Middle frontal gyrus (tissue), 1 donor: ENCODE measurements at regions not wholly inside any gene's neighbourhood (a gene's known extent, or its start where the extent isn't known, plus 50 kb on each side); places are given as distances from the start of the nearest gene placed in this dataset.

Experiments used
- DNase-seq: peaks from one replicate; pipeline ENCODE4 v3.0.0-alpha.2; 2015; ENCODE audit warnings: low spot score; ENCODE audit errors: extremely low spot score

DNA sequence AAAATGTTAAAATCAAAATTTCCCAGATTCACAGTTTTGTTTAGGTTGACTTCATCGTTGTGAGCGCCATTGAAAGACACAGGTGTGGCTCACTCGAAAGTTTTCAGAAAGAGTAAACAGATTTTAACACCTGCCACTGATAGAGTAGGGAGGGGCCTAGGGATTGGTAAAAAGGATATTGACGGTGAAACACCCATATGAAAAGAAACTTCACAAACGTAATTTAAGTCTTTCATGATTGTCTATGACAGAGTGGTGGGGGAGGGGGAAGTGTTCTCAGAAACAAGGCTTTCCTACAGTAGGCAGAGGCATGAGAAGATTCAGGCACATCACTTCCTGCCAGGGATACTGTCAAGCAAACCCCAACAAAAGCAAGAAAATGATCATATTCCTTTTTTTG is 101.4 kb downstream of the PERP start:
- no peak for DNase-seq

DNA sequence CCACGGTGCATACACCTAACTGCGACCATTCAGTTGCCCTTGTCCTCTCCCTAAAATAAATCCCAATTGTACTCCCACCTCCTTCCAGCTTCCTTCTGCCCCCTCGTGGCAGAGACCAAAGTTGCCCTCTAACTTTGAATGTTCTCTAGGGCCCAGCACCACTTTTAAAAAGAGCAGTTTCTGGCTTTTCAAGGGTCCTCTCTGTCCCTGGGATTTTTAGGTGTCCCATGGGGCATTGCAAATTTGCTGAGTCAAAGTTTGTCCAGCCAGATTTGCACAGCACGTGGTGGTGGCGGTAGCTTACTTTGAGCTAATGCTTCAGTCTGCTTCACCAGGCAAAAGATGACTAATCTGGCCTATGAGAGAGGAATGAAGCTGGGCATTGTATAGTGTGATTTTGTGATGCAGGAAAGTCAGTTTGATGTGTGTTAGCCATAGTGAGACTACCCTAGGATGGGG is 100.2 kb downstream of the PERP start:
- DNase-seq: no peak

DNA sequence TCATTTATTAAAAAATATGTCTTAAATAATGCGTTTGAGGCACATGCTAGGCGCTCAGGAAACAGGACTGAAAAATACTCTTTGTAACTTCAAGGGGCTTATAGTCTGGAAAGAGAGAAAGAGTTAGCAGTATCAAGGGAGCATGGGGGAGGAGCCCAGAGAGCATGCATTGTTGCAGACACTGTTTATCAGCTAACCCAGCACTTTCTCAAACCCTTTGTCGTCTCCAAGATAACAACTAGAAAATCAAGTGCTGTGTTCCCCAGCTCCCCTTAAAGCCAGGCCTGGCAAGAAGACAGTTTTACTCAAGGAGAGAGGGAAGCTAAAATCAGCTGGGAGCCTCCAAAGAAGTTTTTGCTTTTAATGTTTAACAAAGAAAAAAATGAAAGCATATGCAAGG is 98.4 kb downstream of the PERP start:
- DNase-seq: no peak

DNA sequence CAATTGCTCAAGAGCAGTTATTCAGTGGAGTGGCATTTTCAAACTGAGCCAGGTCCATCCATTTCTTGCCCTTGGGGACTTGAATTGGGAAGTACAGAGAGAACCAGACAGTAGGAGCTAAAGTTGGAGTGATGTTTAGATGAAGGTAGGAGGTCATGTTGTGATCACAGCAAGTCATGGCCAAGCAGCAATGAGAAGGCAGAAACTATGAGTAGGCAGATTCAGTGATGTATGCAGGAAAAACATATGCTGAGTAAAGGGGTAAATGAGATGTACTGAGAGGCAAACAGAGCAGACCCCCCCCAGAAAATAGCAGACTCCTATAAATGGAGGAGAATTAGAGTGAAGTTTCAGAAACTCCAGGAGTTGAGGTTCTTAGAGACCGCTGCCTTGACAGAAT is 95.8 kb downstream of the PERP start:
- DNase-seq: no peak

DNA sequence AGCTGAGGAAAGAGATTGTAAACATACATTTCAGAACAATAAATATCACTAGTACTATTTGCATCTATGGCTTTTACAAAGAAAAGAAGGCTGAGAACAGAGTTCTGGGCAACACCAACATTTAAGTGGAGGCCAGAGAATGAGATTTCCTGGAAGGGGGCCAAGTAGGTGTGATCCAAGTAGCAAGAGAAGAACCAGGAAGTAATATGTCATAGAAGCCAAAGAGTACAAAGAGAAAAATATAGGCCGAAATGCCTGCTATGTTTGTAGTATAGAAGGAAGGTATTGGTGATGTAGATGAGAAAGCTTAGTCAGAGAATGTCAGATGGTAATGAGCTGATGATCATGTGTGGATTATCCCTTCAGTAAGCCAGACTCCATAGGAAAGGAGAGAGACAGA is 94.5 kb downstream of the PERP start:
- no peak for DNase-seq

DNA sequence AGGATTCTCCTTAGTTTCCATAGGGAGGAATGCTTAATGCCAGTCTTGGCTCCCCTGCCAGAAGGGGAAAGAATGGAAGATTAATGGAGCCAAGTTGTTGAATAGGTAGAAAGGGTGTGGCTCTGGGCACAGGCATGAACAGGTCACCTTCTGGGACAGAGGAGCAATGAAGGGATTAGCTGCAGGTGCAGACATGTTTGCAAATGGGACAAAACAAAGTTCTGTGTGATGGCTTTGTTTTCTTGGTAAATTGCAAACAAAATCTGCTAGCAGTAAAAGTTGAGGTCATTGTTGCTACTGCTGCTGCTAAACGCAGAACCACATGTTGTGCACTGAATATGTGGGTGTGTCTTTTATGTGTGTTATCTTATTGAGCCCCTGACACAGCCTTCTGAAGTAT is 93.3 kb downstream of the PERP start:
- DNase-seq: no peak

DNA sequence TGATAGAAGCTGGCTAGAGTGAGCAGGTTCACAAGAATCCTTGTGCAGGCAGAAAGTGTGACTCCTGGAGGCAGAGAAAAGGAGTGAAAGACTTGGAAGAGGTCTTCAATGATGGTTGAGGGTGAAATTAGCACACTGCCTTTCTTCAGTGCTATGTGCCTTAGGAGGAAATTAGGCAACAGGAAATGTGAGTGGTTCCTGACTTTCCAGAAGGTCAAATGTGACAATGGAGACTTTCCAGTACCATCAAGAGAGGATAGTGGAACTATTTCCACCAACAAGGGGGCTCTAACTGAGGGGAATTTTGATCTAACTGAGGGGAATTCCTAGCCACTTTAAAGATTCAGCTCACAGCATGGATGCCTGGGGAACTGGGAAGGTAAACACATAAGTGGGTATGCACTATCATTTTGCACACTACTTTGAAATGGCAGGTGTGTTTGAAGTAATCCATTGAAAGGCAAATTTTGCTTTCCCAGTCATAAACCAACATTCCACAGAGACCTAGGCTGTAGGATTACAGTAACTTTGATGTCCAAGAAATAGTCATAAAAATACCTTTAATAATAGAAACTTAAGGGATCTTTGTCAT is 90.0 kb downstream of the PERP start:
- no peak for DNase-seq

DNA sequence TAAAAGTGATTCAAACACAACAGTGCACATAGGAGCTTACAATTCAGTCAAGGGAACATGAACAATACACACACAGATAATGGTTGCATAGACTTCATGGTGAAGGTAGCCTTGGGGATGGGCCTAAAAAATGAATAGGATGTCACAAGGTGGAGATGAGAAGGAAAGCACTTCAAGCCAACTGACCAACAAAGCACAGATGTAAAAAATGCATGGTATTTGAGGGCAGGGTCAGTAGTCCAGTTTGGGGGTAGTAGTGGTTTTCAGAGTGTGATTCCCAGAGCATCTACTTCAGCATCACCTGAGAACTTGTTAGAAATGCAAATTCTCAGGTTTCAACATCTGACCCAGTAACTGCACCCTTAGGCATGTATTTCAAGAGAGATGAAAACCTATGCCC is 88.9 kb downstream of the PERP start:
- DNase-seq: no peak

DNA sequence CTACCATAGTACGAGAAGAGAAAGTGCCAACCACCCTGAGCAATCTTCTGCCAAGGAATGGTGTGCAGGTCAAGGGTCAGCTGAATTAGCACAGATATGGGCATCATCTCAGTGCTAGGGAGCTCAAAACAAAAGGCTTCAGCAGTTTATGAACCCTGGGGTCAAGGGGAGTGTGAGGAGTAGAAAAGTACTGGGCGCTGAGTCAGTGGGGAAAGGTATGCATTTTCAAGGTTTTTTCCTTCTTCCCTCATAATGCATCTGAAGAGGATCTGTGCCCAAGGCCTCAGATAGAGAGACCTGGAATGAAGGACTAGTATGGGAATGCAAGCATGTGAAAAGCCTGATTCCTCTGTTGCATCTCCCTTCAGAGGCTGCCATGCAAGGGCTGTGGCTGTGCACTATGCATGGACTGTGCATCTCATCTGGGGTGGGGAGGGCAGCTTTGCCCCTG is 81.7 kb downstream of the PERP start:
- DNase-seq: no peak

DNA sequence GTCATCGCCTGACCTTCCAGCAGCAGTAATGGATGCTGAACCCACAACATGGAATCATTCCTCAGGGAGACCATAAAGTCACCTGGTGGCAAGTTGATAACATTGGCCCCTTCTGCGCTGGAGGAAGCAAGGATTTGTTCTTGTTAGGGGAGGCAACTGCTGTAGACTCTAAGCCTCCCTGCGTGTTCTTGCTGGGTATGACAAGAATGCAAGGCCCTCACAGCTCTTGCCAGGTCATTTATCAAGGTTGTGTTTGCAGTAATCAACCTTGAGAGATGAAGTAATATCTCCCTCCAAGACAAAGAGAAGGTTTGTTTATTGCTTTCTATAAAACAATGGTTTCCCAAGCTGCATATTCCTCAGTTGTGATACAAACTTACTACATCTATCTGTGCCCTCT is 80.9 kb downstream of the PERP start:
- DNase-seq: no peak

DNA sequence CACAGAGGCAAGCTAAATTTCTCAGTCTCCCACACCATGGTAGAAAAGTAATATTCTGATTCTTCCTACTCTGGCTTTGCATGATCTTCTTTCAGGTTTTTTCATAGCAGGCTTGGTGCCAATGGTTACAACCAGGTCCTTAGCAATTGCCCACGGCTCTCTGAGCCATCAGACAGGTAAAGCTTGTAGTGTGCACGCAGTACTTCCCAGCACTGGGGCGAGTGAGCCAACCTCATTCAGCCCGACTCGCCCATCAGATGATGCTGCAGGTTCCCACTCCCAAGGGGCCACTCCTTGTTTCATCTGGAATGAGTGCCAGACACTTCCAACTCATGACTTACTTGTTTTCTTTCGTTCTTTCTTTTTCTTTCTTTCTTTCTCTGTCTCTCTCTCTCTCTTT is 78.3 kb downstream of the PERP start:
- DNase-seq: no peak

DNA sequence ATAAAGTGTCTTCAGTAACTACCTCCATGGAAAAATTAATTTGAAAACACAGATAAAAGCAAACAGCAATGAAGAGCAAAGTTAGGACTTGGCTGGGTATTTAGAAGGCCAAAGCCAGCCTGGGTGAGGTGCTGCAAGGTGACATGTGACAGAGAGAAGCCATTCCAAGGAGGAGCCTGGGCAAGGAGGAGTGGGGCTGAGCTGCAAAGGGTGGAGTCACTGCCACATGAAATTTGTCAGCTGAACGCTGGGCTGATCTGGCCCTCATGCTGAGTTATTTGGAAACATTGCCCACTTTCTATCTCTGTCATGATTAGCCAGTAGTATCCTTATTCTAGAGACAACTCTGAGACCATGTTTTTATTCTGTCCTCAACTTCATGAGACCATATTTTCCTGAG is 76.3 kb downstream of the PERP start:
- DNase-seq: no peak

DNA sequence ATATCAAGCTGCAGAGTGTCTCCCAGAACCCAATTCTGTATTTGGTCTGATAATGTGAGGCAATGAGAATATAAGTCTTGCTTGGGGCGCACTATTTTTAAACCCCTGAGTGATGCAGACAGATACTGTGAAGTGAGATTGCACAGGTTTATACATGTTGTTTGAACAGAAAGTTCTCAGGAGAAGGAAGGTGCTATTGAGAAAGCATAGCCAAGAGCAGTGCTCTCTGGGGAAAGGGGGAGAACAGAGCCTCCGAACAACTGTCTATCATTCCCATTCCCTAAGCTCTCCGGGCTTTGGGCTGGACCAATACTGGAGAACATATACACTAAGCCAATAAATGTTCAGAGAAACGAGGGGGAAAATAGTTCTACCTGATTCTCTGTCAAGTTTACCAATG is 75.8 kb downstream of the PERP start:
- DNase-seq: no peak

DNA sequence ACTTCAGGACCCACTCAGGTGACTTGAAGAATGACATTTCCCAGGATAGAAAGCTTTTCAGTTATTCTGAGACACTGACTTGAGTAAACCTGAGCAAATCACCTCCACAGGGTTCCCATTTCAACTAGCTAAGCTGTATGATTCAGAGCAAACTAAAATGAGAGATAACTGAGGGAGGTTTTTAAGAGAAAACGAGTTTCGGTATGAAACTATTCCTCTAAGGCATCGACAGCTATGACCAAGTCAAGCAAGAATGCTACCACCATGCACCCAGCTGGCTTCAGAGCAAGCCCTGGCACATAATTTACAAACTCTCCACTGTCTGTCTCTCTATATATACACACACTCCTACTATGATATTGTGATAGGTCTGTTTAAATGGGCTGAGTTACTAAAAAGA is 75.4 kb downstream of the PERP start:
- DNase-seq: no peak

DNA sequence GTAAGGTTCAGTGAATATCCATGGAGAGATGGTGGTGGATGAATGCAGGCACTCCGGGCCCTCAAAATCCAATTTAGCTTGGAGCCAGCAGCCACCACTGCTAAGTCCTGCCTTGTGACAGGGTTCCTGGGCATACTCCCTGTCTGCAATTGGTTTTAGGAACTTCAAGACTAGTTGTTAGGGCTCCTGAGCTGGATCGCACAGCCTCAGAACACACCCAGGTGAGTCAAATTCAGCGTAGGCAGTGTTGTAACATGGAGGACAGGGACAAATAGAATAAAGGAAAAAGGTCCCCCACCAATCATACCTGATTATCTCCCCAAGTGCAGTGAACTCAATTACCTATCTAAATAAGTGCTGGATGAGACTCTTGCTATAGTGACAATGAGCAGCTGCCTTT is 74.6 kb downstream of the PERP start:
- no peak for DNase-seq

DNA sequence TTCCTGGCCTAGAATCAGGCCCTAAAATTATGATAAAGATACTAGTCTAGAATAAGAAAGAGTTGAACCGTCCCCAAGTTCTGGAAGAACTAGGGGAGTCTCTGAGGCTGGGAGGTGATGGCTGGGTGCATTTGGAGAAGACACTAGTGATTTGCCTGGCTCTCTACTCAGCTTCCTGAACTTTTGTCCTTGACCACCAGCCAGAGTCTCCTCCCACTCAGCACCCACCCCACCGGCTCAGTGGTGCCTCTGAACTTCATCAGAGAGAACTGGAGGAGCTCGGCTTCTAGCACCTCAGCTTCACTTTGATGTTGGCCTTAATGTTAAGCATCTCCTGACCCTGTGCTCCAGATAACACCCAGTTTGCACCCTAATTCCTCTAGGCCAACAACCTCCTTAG is 73.0 kb downstream of the PERP start:
- DNase-seq: no peak

DNA sequence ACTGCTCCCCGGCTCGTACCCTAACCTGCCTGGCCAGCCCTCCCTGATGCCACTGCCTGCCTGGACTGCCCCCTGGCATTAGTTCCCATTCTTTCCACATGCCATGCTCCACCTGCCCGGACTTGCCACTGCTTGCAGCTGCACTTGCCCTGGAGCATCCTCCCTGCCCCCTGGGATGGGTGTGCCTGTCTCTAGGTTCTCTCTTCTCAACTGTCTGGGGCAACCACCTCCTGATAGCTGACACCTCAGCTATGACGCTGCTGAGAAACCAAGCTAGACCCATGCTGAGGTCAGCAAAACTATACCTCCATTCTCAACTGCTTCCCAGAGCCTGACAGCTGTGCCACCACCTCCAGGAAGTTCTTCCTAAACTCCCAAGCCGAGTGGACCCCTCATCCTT is 72.1 kb downstream of the PERP start:
- DNase-seq: no peak

DNA sequence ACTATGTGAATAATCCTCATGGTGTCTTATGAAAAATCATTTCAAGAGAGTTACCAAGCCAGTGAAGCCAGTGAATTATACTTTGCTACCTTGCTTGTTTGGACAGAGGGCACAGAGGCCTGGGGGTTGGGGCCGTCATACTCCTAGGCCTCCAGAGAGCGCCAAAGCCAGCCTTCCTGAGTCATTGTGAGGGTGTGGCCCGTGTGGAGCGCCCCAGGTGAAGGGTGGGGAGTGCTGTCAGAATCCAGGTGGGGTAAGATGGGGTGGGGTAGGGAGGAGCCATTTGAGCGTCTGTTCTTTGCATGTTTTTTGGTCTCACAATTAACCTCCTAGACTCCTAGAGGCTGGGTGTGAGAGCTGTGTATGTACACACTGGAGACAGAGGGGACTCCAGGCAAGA is 71.1 kb downstream of the PERP start:
- DNase-seq: no peak

DNA sequence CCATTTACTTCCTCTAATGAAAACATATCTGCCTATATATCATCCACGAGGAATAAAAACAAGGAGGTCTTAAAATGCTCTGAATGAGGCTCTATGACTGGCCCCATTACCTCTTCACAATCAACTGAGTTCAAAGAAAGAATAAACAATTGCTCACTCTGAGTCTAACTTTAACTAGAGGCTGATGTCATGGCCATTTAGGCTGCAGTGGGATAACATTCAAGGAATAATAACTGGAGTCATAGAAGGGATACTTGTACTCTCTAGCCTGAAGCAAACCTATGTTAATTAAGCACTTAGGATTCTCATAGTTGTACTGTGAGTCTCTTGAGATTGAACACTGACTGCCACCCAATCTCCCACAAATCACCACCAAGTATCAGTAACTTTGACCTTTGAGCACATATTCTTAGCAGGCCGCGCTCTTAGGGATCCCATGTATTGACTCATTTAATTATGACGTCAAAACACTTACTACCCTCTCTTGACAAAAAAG is 70.2 kb downstream of the PERP start:
- DNase-seq: no peak

DNA sequence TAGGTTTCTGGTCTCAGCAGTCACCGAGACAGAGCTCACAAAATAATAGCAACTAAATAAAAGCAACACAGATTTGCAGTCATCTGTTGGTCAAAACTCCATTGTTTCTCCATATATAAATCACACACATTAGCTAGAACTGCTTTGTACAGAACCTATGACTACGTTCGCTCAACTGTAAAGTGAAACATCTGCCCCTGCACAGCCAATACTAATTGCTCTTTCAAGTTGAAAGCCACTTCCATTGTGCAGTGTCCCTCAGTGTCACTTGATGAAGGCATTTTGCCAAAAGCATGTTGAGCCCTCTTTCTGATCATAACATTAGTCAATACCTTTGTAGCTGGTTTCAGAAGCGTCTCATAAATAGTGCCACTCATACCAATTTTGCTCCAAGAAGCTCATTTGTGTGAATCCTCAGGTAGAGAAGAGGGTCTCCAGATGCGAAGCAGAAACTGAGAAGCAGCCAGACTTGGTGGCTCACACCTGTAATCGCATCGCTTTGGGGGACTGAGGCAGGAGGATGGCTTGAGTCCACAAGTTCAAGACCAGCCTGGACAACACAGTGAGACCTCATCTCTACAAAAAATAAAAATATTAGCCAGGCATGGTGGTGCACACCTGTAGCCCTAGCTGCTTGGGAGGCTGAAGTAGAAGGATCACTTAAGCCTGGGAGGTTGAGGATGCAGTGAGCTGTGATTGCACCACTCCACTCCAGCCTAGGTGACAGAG is 68.9 kb downstream of the PERP start:
- DNase-seq: no peak
